ENCODE measurements at regions not wholly inside any gene's neighbourhood (a gene's known extent, or its start where the extent isn't known, plus 50 kb on each side); places are given as distances from the start of the nearest gene placed in this dataset.

DNA sequence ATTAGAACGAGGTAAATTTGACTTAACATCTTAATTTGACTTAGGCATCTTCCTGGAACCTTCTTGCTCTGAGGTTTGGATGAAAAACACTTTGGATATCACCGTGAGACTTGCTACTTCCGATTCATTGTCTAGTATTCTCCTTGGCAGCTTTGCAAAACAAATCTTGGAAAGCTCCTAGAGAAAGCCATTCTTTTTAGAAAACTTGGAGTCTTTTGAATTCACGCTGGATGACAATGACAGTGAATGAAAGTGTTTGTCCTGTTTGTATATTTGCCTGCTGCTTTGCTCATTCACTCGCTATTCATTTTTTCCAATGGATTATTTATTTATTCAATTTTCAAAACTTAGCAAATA lies 222.1 kb upstream of the HMGA2 start:
- no peak for FAIRE-seq

DNA sequence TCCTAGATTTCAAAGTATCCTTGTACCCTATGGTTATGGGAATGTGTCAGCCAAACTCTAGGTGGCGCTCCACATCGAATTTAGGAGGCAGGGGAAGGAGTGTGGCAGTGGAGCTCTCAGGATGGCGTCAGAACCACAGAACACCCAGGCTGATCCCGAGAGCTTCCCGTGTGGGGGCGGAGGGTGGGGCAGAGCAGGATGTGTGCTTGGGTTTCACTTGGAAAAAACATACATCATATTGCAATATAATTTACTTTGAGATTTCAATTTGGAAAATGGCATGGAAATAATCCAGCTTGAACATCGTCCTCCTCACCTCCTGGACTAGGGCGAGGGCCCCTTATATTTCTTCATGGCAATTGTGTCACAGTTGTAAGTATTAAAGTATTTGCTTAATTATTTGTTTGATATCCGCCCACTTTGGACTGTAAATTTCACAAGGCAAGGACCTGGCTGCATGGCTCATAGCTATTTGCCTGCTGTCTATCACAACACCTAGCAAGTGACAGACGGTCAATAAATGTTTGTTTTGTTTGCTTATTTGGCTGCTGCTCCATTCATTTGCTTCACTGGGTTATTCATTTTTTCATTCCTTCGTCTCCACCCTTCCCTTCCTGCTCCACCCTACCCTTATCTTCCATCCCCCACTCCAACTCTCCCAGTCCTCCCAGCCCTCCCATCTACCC lies 221.5 kb upstream of the HMGA2 start:
- FAIRE-seq, result peak; percentile 97

DNA sequence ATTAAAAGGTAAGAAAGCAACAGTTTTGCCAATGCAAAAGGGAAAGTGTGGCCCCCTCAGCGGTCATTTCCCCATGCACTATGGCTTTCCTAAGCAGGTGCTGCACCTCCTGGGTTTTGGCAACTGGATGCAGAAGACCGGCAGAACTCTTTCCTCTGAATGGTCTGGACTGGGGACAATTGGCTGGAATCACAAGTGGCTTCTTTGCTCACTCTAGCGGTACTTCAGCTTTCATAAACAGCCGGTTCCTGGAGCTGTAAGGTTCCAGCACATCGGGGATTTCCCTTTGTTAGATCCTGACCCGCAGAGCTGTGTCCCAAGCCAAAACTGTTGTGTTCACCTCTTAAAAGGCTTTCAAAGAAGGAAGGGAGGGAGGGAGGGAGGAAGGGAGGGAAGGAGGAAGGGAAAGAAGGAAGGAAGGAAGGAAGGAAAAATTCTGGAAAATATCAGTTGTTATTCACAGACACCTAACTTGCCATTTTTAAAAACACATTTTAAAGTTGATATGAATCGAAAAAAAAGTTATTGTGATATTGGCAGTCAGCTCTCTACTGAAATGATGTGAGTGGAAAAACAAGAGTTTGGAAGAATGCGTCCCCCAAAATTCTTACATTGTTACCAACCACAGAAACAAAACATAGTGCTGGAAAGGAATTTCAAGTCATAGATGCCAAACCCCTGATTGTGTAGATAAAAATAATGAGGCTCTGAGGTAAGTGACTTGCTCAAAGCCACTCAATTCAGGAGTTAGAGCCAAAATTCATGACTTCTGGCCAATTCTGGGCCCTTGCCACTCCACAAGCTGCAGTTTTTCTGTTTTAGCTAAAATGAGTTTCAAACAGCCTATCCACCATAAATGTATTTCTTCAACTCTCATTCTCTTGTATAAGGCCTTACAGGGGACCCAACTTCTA lies 220.6 kb upstream of the HMGA2 start:
- FAIRE-seq, result peak; percentile 93

DNA sequence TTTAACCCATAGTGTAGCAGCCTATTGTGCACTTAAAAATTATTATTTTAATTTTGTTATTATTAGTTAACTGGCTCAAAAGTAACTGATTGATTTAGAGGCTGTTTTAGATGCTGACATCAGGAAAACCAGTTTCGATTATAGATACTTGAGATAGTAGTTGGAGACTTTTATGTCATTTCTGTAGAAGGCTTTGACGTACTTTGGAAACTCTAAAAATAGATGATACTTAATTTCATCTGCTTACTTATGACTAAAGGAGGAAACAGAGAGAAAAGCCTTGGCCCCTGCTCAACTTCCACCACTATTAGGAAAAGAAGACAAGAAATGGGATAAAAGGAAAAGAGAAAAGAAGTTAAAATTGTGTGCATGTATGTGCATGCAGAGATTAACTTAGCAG lies 219.3 kb upstream of the HMGA2 start:
- FAIRE-seq, result peak; percentile 44

DNA sequence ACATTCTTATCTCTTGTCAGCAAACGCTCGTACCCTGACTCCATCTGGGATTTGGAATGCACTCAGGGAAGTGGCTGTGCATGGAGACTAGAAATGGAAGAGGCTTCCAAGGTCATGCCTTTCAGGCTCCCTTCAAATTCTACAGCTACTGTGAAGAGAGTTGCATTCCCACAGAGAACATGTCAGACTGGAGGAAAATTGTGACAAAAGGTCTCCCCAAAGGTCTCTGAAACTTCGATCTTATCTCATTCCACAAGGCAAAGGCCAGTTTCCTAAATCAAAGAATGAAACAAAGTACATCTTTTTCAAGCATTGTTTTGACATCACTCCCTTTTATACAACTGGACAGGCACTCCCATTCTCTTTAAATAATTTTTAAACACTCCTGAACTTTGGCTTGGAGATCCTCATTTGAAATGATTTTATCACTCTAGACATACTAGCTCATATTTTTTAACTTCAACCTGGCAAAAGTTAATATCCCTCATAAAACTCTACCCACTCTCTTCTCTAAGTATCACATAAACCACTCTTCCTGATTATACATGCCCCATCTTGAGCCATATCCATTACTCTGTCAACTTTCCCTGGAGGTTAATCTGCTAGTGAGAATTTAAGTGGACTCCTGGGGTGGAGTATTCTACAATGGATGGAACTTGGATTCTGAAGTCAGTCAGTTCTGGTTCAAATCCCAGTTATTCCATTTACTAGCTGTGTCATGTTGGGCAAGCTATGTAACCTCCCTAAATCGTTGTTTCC lies 218.1 kb upstream of the HMGA2 start:
- peak; percentile 68 for FAIRE-seq

DNA sequence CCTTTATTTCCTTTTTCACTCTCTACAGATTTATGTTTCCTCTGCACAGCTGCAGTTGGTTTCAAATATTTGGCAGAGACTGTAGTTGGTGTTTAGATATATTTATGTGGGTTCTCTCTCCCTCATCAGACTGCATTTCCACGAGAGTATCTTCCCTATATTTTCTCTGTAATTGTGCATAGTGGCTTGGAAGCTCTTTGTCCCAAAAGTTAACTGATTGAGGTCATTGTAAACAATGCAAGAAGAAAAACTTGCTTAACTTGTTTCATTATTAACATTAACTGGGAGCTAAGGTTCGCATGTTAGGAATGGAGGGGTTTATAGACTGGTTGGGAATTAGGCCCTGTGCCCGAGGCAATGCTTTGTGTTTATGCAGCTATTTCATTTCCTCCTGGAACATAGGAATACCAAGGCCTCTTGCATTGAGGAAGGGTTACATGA lies 216.9 kb upstream of the HMGA2 start:
- no peak for FAIRE-seq

DNA sequence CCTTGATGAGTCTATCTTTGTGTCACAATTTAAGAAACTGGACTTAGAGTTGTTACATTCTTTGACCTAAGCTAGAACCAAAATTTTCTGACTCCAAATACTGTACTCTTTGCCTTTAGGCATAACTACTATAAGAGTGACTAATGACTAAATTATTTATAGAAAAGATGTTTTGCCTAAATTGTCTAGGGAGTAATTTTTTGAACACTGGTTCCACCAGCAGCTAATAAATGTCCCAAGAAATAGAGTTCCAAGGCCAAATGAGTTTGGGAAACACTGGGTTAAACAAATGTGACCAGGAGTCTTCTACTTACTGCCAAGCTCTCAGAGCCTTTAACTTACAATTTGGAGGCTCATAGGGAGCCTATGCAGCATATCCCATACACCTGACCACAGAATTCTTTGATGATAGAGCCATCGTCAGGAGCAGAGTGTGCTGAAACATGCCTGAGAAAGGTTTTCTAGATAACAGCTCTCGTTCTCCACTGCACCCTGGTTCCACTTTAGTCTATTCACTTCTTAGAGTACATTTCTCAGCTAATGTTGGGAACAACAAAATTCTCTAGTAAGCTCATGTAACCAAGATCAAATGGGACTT lies 215.9 kb upstream of the HMGA2 start:
- no peak for FAIRE-seq

DNA sequence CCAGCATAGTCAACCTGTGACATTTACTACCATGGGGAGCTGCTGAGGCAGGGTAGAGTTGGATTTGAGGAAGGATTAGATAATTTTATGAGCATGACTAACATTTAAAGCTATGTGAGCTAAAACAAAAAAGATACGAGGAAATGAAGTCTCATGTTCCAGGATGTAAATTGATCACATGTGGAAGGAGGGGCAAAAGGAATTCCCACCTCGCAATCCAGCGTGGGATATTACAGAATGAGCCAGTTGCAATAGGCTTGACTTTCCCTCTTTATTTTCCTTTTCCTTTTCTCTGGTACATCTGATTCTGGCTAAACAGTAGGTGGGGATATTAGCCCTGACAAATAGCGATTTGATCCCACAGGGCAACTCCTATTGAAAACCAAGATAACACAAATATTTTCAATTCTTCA lies 214.9 kb upstream of the HMGA2 start:
- peak; percentile 97 for FAIRE-seq

DNA sequence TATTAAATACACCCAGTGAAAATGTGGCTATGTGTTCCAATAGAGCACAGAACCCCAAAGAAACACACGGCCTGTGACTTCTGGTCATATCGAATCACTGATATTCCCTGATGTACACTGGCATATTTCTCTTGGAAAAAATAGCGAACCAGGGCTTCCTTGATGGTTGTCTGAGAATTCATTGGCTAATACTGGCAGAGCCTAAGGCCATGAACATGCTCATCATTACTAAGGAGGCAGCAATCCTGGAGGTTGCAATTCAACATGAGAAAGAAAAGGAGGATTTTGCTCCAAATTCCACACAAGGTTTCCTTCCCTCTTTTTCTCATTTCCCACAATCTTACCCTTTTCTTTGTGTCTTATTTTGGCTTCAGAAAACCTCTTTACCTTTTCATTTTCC lies 212.9 kb upstream of the HMGA2 start:
- peak; percentile 53 for FAIRE-seq

DNA sequence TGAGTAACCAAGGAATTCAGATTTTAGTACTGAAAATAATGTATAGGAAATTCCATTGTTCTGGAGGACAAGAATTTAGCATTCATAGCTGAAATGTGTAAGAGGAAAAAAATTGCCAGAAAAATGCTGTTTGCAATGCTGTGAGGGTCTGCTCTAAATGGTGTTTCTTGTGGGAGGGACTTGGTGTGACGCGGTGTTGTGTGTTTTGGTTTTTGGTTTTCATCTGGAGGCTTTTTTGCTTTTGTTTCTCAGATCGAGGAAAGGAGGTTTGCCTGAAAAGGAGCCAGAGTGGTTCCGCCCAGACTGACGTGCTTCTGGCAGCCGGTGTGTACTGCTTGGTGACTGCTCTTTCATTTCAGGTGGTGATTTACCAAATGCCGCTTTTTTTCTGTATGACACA lies 211.8 kb upstream of the HMGA2 start:
- no peak for FAIRE-seq

DNA sequence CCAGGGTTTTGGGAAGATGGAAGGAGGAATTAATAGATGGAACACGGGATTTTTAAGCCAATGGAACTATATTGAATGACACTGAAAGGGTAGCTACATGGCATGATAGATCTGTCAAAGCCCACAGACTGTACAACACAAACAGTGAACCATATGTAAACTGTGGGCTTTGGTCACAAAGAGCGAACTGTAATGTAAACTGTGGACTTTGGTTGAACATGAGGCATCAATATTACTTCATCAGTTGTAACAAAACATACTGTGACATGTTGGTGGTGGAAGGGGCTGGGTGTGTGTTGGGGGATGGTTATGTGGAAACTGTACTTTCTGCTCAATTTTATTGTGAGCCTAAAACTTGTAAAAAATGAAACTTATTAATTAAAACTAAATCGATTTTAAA lies 210.6 kb upstream of the HMGA2 start:
- FAIRE-seq, result no peak

DNA sequence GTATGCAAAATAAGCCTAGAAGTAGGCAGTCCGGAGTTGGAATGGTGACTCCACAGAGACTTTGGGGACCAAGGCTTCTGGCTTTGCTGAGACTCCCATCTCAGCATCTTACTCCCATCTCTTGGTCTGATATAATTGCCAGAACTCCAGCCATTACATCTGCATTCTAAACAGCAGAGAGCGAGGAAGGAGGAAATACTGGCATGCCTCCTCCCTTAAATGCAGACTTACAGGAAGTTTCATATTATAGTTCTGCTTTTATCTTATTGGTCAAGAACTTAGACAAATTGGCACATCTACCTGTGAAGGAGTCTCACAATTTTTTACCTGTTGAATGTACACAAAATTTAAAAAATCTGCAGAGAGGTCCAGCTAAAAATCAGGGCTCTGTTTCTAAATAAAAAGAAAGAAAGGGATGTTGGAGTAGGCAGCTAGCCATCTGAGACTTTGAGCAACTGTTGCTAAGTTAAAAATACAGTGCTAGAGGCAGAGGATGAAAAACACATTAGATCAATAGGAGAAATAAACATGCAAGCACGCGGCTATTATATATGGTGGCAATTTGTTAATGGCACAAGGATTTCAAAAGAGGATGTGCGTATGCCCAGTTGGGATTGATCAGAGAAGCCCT lies 209.9 kb upstream of the HMGA2 start:
- no peak for FAIRE-seq

DNA sequence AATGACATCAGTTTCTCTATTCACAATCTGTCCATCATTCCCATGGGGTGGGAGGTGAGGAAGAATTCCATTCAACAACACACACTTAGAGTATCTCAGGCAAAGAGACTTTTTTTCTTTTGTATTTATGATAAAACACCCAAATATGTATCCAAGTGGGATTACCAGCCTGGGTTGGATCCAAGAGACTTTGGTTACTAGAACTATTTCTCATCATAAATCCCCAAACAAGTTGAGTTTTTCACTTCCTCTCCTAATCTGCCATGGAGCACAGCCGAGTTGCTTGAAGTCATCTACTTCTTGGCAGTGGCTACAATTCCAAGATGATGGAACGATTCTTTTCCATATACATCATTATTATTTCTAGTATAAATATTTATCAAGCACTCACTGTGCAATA lies 209.2 kb upstream of the HMGA2 start:
- FAIRE-seq, result no peak

DNA sequence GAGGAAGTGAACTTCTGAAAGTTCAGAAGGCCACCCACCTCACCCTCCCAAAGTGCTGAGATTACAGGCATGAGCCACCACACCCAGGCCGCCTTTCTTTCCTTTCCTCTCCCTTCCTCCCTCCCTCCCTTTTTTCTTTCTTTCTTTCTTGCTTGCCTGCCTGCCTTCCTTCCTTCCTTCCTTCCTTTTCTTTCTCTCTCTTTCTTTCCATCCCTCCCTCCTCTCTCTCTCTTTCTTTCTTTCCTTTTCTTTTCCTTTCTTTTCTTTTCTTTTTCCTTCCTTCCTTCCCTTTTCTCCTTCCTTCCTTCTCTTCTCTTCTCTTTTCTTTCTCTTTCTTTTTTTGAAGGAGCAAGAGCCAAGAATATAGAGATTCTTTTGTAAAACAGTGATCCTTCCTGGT lies 208.3 kb upstream of the HMGA2 start:
- no peak for FAIRE-seq

DNA sequence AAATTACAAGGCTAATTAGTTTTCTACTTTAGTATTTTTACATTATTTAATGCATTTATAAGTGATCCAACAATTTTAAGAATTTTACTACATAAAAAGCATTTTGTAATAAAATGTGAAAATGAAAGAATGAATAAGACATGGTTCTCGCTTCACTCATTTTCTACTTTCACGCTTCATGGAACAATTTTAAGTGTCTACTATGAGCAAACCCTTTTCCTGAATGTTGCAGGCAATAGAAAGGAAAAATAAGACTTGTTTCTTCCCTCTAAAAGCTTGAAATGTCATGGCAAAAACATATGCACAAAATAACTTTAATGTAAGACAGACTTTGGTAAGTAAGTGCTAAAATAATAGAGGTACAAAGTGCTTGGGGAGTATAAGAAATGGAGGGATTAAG lies 205.7 kb upstream of the HMGA2 start:
- peak; percentile 3 for FAIRE-seq

DNA sequence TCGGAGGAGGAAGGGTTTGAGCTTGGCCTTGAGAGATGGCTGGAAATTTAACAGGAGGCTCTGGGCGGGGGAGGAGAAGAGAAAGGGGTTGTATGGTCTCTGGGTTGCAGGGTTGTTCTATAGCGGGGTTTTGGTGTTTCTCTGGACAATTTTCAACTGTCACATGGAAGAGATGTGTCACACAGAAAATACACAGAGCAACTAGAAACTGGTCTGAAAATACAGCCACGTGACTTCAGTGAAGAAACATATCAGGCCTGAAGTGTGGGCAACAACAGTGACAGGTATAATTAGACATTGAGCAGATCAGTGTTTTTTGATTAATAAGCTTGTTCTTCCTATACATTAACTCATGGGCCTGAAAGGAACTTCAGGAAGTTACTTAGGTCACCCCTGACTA lies 205.3 kb upstream of the HMGA2 start:
- no peak for FAIRE-seq

DNA sequence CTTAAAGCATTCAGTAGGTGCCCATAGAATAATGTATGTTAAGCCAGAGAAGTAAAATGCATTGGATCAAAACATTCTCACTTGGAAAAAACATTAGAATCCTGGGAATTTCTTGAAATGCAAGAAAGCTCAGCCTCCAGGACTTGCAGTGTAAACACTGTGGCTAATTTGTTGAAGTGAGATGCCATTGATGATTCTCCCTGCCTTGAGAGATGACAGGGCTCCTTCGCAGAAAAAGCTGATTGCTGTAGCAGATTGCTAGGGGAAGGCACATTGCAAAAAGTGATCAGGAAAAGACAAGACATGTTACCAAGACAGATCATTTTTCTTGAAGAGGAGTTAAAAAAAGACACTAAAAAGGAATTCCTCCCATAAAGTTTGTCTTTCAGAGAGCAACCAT lies 204.2 kb upstream of the HMGA2 start:
- no peak for FAIRE-seq

DNA sequence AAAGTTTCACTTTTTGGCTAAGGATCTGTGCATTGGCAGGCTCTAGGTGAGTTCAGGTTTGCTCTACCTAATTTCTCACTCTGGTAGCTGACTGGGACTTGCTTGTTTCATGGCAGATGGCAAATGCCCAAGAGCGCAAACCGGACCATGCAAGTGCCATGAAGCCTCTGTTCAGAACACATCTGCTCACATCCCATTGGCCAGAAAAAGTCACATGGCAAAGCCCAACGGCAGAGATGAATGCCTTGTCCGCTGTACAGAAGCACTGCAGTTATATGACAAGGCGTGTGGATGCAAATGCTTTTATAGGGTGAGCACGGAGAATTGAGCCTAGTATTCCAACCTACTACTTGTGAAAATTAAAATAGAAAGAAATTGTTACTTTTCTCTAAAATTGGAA lies 202.2 kb upstream of the HMGA2 start:
- no peak for FAIRE-seq

DNA sequence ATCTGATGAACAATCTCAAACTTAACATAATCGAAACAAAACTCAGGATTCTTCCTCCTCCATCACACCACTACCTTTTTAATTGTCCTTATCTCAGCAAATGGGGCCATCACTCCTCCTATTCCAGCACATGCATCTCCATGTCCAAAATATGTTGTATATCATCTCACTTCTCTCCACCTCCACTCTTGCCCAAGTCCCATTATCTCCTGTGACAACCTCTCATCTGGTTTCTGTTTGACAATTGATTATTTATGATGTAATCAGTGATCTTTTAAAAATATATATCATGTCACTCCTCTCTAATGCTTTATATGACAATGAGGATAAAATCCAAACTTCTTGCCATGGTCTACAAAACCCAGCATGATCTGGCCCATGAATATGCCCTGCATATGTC lies 200.8 kb upstream of the HMGA2 start:
- FAIRE-seq, result no peak

DNA sequence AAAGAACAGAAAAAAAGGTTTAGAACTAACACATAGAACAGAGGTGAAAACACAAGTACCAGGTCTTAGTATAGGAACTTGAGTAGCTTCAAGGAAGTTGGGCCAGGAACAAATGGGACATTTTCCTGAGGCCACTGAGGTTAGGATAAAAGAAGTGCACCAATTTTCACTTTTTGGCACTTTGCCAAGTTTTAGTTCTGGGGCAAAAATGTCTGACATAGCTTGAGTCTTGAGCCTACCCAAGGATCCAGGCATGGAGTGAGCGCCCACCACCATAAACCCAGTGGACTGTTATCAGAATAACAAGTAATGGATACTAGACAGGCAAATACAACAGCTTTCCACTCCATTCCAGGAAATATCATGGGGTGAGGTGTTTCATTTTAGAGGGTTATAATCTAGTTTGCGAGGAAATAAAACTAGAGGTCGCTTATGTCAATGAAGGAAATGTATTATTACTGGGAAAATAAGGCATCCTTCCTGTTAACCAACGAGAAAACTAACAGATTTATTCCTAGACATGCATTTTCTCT lies 199.7 kb upstream of the HMGA2 start:
- no peak for FAIRE-seq

DNA sequence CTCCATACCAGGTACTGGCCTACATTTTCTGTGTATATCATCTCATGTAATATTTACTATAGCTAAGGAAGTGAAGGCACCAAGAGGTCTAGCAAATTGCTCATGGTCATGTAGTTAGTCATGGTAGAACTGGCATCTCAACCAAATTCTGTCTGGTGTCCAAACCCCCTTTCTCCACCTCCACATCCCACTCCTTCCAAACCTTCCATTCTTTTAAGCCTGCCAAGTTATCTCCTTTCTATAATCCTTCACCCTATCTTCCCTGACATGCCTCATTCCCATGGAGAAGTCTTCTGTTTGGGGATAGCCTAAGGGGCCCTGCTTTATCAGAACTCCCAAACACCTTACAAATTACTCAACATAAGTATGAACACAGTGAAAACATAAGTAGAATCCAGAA lies 196.2 kb upstream of the HMGA2 start:
- no peak for FAIRE-seq

DNA sequence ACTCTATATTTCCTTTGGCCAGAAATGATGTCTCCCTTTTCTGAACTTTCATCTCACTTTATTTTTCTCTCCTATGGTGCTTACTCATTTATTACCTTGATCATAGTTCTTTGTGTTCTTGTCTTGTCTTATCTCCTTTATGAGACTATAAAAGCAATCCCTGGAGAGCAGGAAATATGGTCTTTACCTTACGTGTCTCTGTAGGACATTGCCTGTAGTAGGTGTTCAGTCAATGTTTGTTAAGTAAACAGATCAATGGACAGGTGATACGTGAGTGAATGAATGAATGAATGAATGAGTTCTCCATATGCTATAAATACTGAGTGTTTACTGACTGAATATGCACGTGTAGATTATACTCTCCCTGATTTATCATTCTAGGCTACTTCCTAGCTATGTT lies 193.7 kb upstream of the HMGA2 start:
- FAIRE-seq, result no peak
